MCF 10A (cell line): ENCODE measurements at regions not wholly inside any gene's neighbourhood (a gene's known extent, or its start where the extent isn't known, plus 50 kb on each side); places are given as distances from the start of the nearest gene placed in this dataset.

Experiments used
- BruUV-seq: library from RNA; stranded (reverse); fragments of 400-500 nt; replicated peaks from 2 replicates; lab custom pipeline; 2021; lab: Mats Ljungman, UMichigan
- CTCF ChIA-PET: fragments of 300-600 bp; sonication (Branson Sonifier 250); formaldehyde crosslinking; extraction: SDS; loops from one replicate; lab custom pipeline; 2021; ENCODE audit warnings: antibody characterized with exemption, inconsistent platforms; lab: Yijun Ruan, JAX
- POLR2A ChIA-PET: fragments of 300-600, 350-650 bp; sonication (Branson Sonifier 250); formaldehyde crosslinking; extraction: SDS; loops from one replicate; lab custom pipeline; 2020; ENCODE audit warnings: antibody characterized with exemption, inconsistent platforms; lab: Yijun Ruan, JAX
- DNase-seq: peaks from one replicate; pipeline ENCODE4 v3.0.0-alpha.2; 2018; ENCODE audit not compliant: unreplicated experiment
- H3K27ac Mint-ChIP-seq: one replicate; pipeline ENCODE4 v1.8.0; 2022; ENCODE audit warnings: mild to moderate bottlenecking, low read depth, mixed read lengths; ENCODE audit not compliant: unreplicated experiment
- H3K27me3 Mint-ChIP-seq: one replicate; pipeline ENCODE4 v1.8.0; 2022; ENCODE audit warnings: mixed read lengths; ENCODE audit not compliant: insufficient read depth, unreplicated experiment
- H3K36me3 Mint-ChIP-seq: one replicate; pipeline ENCODE4 v1.8.0; 2022; ENCODE audit warnings: mild to moderate bottlenecking, moderate library complexity, mixed read lengths; ENCODE audit not compliant: insufficient read depth, unreplicated experiment
- H3K4me1 Mint-ChIP-seq: one replicate; pipeline ENCODE4 v1.8.0; 2022; ENCODE audit warnings: mixed read lengths; ENCODE audit not compliant: insufficient read depth, unreplicated experiment
- H3K4me3 Mint-ChIP-seq: one replicate; pipeline ENCODE4 v1.8.0; 2022; ENCODE audit warnings: mild to moderate bottlenecking, moderate library complexity, mixed read lengths; ENCODE audit not compliant: unreplicated experiment
- H3K9me3 Mint-ChIP-seq: one replicate; pipeline ENCODE4 v1.8.0; 2022; ENCODE audit warnings: mixed read lengths; ENCODE audit not compliant: unreplicated experiment
- intact Hi-C: fragments of 100-400 bp; cut with micrococcal nuclease; formaldehyde crosslinking; loops from 2 replicates; pipeline ENCODE4 v1.14.1; 2022
- TF ChIP-seq, protein P1 (sequence below): fragments of 200-600 bp; IDR thresholded peaks from one replicate; pipeline ENCODE4 v1.8.0; 2022; ENCODE audit warnings: antibody characterized with exemption, mild to moderate bottlenecking; ENCODE audit not compliant: unreplicated experiment

- POLR2A ChIA-PET: no interaction called here
Measured at GRCh38 chr2:186299610-186300009, 186.4 kb upstream of the ZC3H15 start.

DNA sequence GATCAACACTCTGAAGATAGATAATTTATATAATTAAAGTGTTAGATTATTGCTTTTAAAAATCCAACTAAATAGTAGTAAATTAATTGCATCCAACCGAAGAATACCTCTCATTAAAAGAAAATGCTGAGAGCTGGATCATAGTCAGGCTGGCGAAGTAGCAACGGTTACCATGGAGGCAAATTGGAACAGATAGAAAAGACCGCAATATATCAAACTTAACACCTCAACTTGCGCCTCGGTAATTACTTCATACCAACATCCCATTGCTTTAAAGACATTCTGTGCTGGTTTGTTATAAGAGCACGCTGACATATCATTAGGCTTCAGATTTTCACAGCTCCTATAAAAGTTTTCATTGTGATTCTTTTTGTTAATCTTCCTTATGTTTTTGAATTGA is 183.8 kb upstream of the ZC3H15 start:
- ChIA-PET CTCF (interaction anchor here (1.4 kb wide), 1 partner anchor 155 kb away, joined by 4 read pairs; no protein-coding TSS in a partner anchor), POLR2A (interaction anchor here (0.7 kb wide), 1 partner anchor 8 kb away, joined by 4 read pairs; no protein-coding TSS in a partner anchor)
- Mint-ChIP-seq H3K27me3 (no peaks in the 10 kb centered on the region), H3K36me3 (no peaks in the 10 kb centered on the region), H3K9me3 (no peaks in the 10 kb centered on the region), H3K4me1 (no peaks in the 10 kb centered on the region), H3K27ac (no peak overlapping the region), H3K4me3 (no peak overlapping the region)
- BruUV-seq: no TSS peak
- no peak for DNase-seq
- TF ChIP-seq, protein P1, sequence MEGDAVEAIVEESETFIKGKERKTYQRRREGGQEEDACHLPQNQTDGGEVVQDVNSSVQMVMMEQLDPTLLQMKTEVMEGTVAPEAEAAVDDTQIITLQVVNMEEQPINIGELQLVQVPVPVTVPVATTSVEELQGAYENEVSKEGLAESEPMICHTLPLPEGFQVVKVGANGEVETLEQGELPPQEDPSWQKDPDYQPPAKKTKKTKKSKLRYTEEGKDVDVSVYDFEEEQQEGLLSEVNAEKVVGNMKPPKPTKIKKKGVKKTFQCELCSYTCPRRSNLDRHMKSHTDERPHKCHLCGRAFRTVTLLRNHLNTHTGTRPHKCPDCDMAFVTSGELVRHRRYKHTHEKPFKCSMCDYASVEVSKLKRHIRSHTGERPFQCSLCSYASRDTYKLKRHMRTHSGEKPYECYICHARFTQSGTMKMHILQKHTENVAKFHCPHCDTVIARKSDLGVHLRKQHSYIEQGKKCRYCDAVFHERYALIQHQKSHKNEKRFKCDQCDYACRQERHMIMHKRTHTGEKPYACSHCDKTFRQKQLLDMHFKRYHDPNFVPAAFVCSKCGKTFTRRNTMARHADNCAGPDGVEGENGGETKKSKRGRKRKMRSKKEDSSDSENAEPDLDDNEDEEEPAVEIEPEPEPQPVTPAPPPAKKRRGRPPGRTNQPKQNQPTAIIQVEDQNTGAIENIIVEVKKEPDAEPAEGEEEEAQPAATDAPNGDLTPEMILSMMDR: no peak
- intact Hi-C loops: no loop called here

More at GRCh38 chr2:186299610-186300009, 186.4 kb upstream of the ZC3H15 start:
- CTCF ChIA-PET: interaction anchor here (0.6 kb wide), 1 partner anchor 1133 kb away, joined by 4 read pairs; no protein-coding TSS in a partner anchor
- Mint-ChIP-seq H3K36me3 (no peaks in the 10 kb centered on the region), H3K4me3 (no peak overlapping the region), H3K27ac (no peak overlapping the region), H3K4me1 (no peaks in the 10 kb centered on the region), H3K27me3 (no peaks in the 10 kb centered on the region), H3K9me3 (no peaks in the 10 kb centered on the region)
- TF ChIP-seq, protein P1: no peak
- intact Hi-C loops: no loop called here
- no TSS peak for BruUV-seq
- no peak for DNase-seq

- H3K4me3 Mint-ChIP-seq: no peak overlapping the region
- no TSS peak for BruUV-seq
- no peaks in the 10 kb centered on the region for H3K27me3 Mint-ChIP-seq
- no peak for DNase-seq
- intact Hi-C loops: no loop called here
- no peaks in the 10 kb centered on the region for H3K36me3 Mint-ChIP-seq
- TF ChIP-seq, protein P1: no peak
- POLR2A ChIA-PET: no interaction called here
- H3K4me1 Mint-ChIP-seq: peaks cover under 1% of the 10 kb centered on the region
- CTCF ChIA-PET: interaction anchor here (0.6 to 1.4 kb wide), 2 partner anchors 154 to 331 kb away, joined by 3 to 4 read pairs; no protein-coding TSS in a partner anchor
- H3K9me3 Mint-ChIP-seq: no peaks in the 10 kb centered on the region
- H3K27ac Mint-ChIP-seq: no peak overlapping the region
Measured at GRCh38 chr2:186303091-186303490, 183.0 kb upstream of the ZC3H15 start.

DNA sequence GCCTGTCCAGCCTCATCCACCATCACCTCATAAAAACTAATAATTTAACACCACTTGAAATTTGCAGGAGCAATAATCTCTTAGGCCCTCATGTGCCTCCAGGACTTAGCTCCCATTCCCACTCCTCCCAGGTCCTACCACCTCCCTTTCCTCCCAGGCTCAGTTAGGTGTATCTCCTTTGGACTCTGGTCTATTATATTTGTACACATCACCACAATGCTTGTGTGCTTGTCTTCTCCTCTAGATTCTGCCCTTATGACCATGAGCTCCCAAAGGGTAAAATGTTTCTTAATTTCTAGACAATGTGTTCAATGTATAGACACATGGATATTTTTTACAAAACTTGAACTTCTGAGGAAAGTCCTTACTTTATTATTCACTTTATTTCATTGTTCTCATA is 182.0 kb upstream of the ZC3H15 start:
- Mint-ChIP-seq H3K9me3 (no peaks in the 10 kb centered on the region), H3K36me3 (no peaks in the 10 kb centered on the region), H3K4me3 (no peak overlapping the region), H3K27ac (no peak overlapping the region), H3K27me3 (no peaks in the 10 kb centered on the region), H3K4me1 (peaks cover 6% of the 10 kb centered on the region)
- POLR2A ChIA-PET: no interaction called here
- intact Hi-C loops: no loop called here
- no peak for DNase-seq
- TF ChIP-seq, protein P1: no peak
- CTCF ChIA-PET: no interaction called here
- BruUV-seq: no TSS peak
